HepG2 (cell line): ENCODE measurements at regions not wholly inside any gene's neighbourhood (a gene's known extent, or its start where the extent isn't known, plus 50 kb on each side); places are given as distances from the start of the nearest gene placed in this dataset.

Experiments
- ATAC-seq: fragments of 200-7000 bp; cut with Tn5 transposase; 3 replicates; pipeline ENCODE4 v1.9.1; 2020; ENCODE audit warnings: mild to moderate bottlenecking, moderate library complexity
- BruUV-seq: library from RNA; stranded (reverse); fragments of 400-500 nt; replicated peaks from 2 replicates; lab custom pipeline; 2021; lab: Mats Ljungman, UMichigan
- CTCF ChIA-PET: fragments of 300-600 bp; formaldehyde crosslinking; extraction: SDS; loops from one replicate; lab custom pipeline; 2021; ENCODE audit warnings: low total read pairs, inconsistent platforms, low intra/inter-chr PET ratio; lab: Yijun Ruan, JAX
- POLR2A ChIA-PET: fragments of 350-600 bp; sonication (Branson Sonifier 250); formaldehyde crosslinking; loops from one replicate; lab custom pipeline; 2020; ENCODE audit warnings: antibody characterized with exemption, inconsistent platforms; lab: Yijun Ruan, JAX
- DNase-seq: peaks from one replicate; pipeline ENCODE4 v3.0.0-alpha.2; 2015; ENCODE audit warnings: low spot score
- FAIRE-seq: peaks from 3 replicates; lab custom pipeline; 2011; peaks lifted over from hg19 to GRCh38; lab: Jason Lieb, UNC
- H2AFZ ChIP-seq: one replicate; pipeline ENCODE4 v1.6.1; 2011; ENCODE audit warnings: low read length, inconsistent platforms
- H3K27ac ChIP-seq: fragments of 300-600 bp; 3 replicates; pipeline ENCODE4 v1.8.0; 2011; ENCODE audit warnings: mixed run types, mild to moderate bottlenecking, mixed read lengths, low read length, inconsistent platforms; ENCODE audit not compliant: insufficient read depth; ENCODE audit errors: extremely low read length
- H3K27me3 ChIP-seq, 2 experiments: fragments of 200-600 bp in 1 of 2; 2 replicates in 1 of 2; 3 replicates in 1 of 2; pipeline versions ENCODE4 v1.6.0 to v1.8.0; 2011; ENCODE audit warnings: low read length in 2 of 2, mild to moderate bottlenecking in 2 of 2, moderate library complexity in 2 of 2, inconsistent platforms in 1 of 2; ENCODE audit not compliant: insufficient read depth in 2 of 2, control insufficient read depth in 1 of 2
- H3K36me3 ChIP-seq, 2 experiments: fragments of 200-600 bp in 1 of 2; replicated peaks in 1 of 2; 2 replicates in 1 of 2; 3 replicates in 1 of 2; pipeline versions ENCODE4 v1.5.1 to v1.8.0; 2011; ENCODE audit warnings: low read length in 2 of 2, inconsistent platforms in 1 of 2; ENCODE audit not compliant: insufficient read depth in 2 of 2, control insufficient read depth in 1 of 2
- H3K4me1 ChIP-seq: 2 replicates; pipeline ENCODE4 v1.5.1; 2012; ENCODE audit warnings: low read length, inconsistent platforms; ENCODE audit not compliant: insufficient read depth
- H3K4me2 ChIP-seq: 2 replicates; pipeline ENCODE4 v1.6.0; 2011; ENCODE audit warnings: low read depth, low read length, inconsistent platforms
- H3K4me3 ChIP-seq, 3 experiments: fragments of 200-600 bp in 1 of 3; sonication (generic), shearing (Covaris generic) in 1 of 3; replicated peaks in 1 of 3; 2 replicates each; pipeline ENCODE4 v1.5.1; 2011 to 2016; ENCODE audit warnings: low read length in 3 of 3, inconsistent platforms in 2 of 3, low read depth in 2 of 3, mild to moderate bottlenecking in 2 of 3, control low read depth in 1 of 3, mixed read lengths in 1 of 3; ENCODE audit not compliant: insufficient read depth in 1 of 3
- H3K79me2 ChIP-seq: one replicate; pipeline ENCODE4 v1.6.1; 2011; ENCODE audit warnings: low read length, inconsistent platforms; ENCODE audit not compliant: insufficient read depth
- H3K9ac ChIP-seq: 2 replicates; pipeline ENCODE4 v1.6.0; 2011; ENCODE audit warnings: mild to moderate bottlenecking, low read depth, low read length, inconsistent platforms; ENCODE audit not compliant: insufficient read depth
- H3K9me3 ChIP-seq: 2 replicates; pipeline ENCODE4 v1.5.1; 2012; ENCODE audit warnings: mild to moderate bottlenecking, low read length
- H4K20me1 ChIP-seq: 2 replicates; pipeline ENCODE4 v1.6.0; 2011; ENCODE audit warnings: inconsistent platforms, mild to moderate bottlenecking, low read length, moderate library complexity; ENCODE audit not compliant: insufficient read depth
- MAFK ChIP-seq, 2 experiments: IDR thresholded peaks in 1 of 2; conservative IDR thresholded peaks in 1 of 2; 2 replicates each; pipeline ENCODE4 v1.6.1; 2011; ENCODE audit warnings: improper control_type of control experiment in 2 of 2, low read length in 2 of 2
- RFX5 ChIP-seq: IDR thresholded peaks from 2 replicates; pipeline ENCODE4 v1.6.1; 2011; ENCODE audit warnings: low read depth, low read length, improper control_type of control experiment
- SNAPC2 ChIP-seq: sonication (generic); formaldehyde crosslinking; IDR thresholded peaks from 2 replicates; pipeline ENCODE4 v1.8.1; 2022; ENCODE audit warnings: mild to moderate bottlenecking, missing genetic modification reagents
- ZFP62 ChIP-seq: sonication (generic); formaldehyde crosslinking; IDR thresholded peaks from 2 replicates; pipeline ENCODE4 v1.4.0; 2020; ENCODE audit warnings: missing genetic modification reagents
- ZNF337 ChIP-seq: sonication (generic); formaldehyde crosslinking; IDR thresholded peaks from 2 replicates; pipeline ENCODE4 v1.5.1; 2020; ENCODE audit warnings: missing genetic modification reagents, low read depth, mild to moderate bottlenecking, borderline replicate concordance
- WGBS: methylation state at CpG from one replicate; pipeline ENCODE4 v1.1.6; 2017; ENCODE audit warnings: low lambda C conversion rate; 5-methylcytosine and 5-hydroxymethylcytosine counted together
- in situ Hi-C: cut with HindIII; loops from 2 replicates; pipeline ENCODE4 v1.10.0; 2017; ENCODE audit warnings: low pct_unique_long_range_greater_than_20kb; ENCODE audit not compliant: extremely low pct_ligation_motif_present
- intact Hi-C: fragments of 100-400 bp; cut with micrococcal nuclease; formaldehyde crosslinking; loops from one replicate; pipeline ENCODE4 v1.10.0; 2022; ENCODE audit not compliant: unreplicated experiment
- TF ChIP-seq, protein P1 (sequence below): sonication (generic); formaldehyde crosslinking; IDR thresholded peaks from 2 replicates; pipeline ENCODE4 v1.8.0; 2022; ENCODE audit warnings: missing genetic modification reagents, mild to moderate bottlenecking, inconsistent platforms, borderline replicate concordance
- TF ChIP-seq, protein P2 (sequence below): sonication (generic); formaldehyde crosslinking; IDR thresholded peaks from 2 replicates; pipeline ENCODE4 v1.4.0; 2020; ENCODE audit warnings: missing genetic modification reagents, borderline replicate concordance

DNA sequence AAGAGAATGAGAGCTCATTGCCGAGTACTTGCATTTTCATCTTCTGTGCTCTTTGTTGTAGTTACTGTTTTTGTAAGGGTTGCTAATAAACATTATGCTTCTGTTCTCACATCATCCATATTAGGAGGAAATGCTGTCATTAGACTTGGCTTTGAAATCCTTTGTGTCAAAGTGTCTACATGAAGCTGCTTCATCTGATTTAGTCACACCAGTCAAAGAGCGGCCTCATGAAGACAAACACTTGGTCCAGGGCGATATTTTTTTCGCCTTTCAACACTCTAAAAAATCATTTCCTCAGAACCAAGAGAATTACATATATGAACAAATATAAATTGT is 105.0 kb downstream of the SPRY2 start:
- H3K4me3 ChIP-seq = no peak overlapping the region
- TF ChIP-seq, protein P1, sequence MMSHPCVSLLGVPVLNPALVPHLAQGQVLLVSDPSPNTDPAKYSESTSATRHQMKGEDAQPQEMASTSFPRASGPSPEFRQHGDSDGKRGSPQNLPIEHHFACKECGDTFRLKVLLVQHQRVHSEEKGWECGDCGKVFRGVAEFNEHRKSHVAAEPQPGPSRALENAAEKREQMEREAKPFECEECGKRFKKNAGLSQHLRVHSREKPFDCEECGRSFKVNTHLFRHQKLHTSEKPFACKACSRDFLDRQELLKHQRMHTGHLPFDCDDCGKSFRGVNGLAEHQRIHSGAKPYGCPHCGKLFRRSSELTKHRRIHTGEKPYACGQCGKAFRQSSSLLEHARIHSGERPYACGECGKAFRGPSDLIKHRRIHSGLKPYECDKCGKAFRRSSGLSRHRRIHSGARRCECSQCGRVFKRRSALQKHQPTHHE (CRISPR knock-in tag) = no peak
- TF ChIP-seq RFX5 (no peak), ZNF337 (no peak), SNAPC2 (CRISPR knock-in tag) (no peak), ZFP62 (CRISPR knock-in tag) (no peak), MAFK (conservative IDR thresholded peaks at IDR 0.05 in 1 of 2, IDR thresholded peaks at IDR 0.05 in 1 of 2; ENCODE audit: low read length in 2 of 2) (no peak)
- TF ChIP-seq, protein P2, sequence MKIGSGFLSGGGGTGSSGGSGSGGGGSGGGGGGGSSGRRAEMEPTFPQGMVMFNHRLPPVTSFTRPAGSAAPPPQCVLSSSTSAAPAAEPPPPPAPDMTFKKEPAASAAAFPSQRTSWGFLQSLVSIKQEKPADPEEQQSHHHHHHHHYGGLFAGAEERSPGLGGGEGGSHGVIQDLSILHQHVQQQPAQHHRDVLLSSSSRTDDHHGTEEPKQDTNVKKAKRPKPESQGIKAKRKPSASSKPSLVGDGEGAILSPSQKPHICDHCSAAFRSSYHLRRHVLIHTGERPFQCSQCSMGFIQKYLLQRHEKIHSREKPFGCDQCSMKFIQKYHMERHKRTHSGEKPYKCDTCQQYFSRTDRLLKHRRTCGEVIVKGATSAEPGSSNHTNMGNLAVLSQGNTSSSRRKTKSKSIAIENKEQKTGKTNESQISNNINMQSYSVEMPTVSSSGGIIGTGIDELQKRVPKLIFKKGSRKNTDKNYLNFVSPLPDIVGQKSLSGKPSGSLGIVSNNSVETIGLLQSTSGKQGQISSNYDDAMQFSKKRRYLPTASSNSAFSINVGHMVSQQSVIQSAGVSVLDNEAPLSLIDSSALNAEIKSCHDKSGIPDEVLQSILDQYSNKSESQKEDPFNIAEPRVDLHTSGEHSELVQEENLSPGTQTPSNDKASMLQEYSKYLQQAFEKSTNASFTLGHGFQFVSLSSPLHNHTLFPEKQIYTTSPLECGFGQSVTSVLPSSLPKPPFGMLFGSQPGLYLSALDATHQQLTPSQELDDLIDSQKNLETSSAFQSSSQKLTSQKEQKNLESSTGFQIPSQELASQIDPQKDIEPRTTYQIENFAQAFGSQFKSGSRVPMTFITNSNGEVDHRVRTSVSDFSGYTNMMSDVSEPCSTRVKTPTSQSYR (CRISPR knock-in tag) = no peak
- no peaks in the 10 kb centered on the region for H3K4me1 ChIP-seq
- DNase-seq (no peak), ATAC-seq (no peak), FAIRE-seq (no peak)
- no peaks in the 10 kb centered on the region for H3K9me3 ChIP-seq
- H3K4me2 ChIP-seq = no peak overlapping the region
- no peaks in the 10 kb centered on the region for H3K79me2 ChIP-seq
- H2AFZ ChIP-seq = no peak overlapping the region
- no peaks in the 10 kb centered on the region for H3K27me3 ChIP-seq
- POLR2A ChIA-PET = no interaction called here
- no peaks in the 10 kb centered on the region for H3K36me3 ChIP-seq
- intact Hi-C loops = no loop called here
- in situ Hi-C loops = no loop called here
- BruUV-seq = no TSS peak
- H3K27ac ChIP-seq = no peak overlapping the region
- H4K20me1 ChIP-seq = no peaks in the 10 kb centered on the region
- WGBS = 61% methylated on average over 4 of the region's 4 CpGs
- no peak overlapping the region for H3K9ac ChIP-seq
- CTCF ChIA-PET = no interaction called here
